ENCODE measurements at regions not wholly inside any gene's neighbourhood (a gene's known extent, or its start where the extent isn't known, plus 50 kb on each side); places are given as distances from the start of the nearest gene placed in this dataset.

DNA sequence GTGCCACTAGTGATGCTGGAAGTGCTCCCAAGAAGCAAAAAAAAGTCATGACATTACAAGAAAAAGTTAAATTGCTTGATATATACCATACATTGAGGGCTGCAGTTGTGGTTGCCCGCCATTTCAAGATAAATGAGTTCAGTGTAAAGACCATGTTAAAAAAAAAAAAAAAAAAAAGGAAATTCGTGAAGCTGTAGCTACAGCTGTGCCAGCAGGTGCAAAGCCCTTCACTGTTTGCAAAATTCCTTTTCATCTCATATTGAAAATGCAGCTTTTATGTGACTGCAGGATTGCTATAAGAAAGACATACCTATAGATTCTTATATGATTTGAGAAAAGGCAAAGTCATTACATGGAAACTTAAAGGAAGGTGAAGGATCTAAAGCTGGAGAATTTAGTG lies 179.6 kb upstream of the POU5F2 start:
- no peaks in the 10 kb centered on the region for H3K9me3 ChIP-seq
- intact Hi-C loops (cut with DNase I; ENCODE audit: low total_unique reads) = no loop called here
- H3K27ac ChIP-seq = no peak overlapping the region
- WGBS, 2 donors (ENCODE audit: low coverage in 1 of 2) = 90 to 100% methylated on average over 1 to 2 of the region's 2 CpGs
- TF ChIP-seq, protein P1, sequence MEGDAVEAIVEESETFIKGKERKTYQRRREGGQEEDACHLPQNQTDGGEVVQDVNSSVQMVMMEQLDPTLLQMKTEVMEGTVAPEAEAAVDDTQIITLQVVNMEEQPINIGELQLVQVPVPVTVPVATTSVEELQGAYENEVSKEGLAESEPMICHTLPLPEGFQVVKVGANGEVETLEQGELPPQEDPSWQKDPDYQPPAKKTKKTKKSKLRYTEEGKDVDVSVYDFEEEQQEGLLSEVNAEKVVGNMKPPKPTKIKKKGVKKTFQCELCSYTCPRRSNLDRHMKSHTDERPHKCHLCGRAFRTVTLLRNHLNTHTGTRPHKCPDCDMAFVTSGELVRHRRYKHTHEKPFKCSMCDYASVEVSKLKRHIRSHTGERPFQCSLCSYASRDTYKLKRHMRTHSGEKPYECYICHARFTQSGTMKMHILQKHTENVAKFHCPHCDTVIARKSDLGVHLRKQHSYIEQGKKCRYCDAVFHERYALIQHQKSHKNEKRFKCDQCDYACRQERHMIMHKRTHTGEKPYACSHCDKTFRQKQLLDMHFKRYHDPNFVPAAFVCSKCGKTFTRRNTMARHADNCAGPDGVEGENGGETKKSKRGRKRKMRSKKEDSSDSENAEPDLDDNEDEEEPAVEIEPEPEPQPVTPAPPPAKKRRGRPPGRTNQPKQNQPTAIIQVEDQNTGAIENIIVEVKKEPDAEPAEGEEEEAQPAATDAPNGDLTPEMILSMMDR (IDR thresholded peaks at IDR 0.05) = no peak
- TF ChIP-seq EP300 (IDR thresholded peaks at IDR 0.05; ENCODE audit: low read depth) (no peak), POLR2A (IDR thresholded peaks at IDR 0.05) (no peak), POLR2AphosphoS5 (IDR thresholded peaks at IDR 0.05) (no peak)
- no peaks in the 10 kb centered on the region for H3K4me1 ChIP-seq
- no peaks in the 10 kb centered on the region for H3K27me3 ChIP-seq
- no peaks in the 10 kb centered on the region for H3K36me3 ChIP-seq
- no peak overlapping the region for H3K4me3 ChIP-seq
- no peak for DNase-seq
- in situ Hi-C loops (cut with MboI; ENCODE audit: low pct_ligation_motif_present in 1 of 4, low pct_unique_long_range_greater_than_20kb in 1 of 4, low sequenced_read_pairs in 3 of 4) = loop anchor here in 2 of 4 donors (25.0 kb wide), 1 partner anchor 334 kb away; the partner anchor contains the start of genes NR2F1 (in 2 of the 2) and NR2F1-AS1 (in 2 of the 2)

DNA sequence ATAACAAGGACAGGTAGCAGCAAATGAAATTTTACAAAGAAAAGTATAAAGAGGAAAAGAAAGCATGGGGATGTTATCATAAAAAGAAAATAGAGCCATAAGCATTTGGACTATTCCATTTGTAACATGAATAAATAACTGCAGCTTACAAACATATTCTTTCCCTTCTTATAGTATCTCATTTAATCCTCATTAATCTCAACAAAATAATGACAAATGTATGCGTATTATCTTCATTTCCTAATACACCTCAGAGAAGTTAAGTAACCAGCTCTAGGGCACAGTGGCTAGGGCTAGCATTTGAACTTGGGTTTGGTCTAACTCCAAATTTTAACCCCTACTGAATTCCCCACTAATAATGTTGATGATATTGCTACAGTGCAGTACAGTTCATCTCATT lies 175.5 kb upstream of the POU5F2 start:
- Histone ChIP-seq H3K9me3 (no peaks in the 10 kb centered on the region), H3K4me3 (no peak overlapping the region), H3K4me1 (no peaks in the 10 kb centered on the region), H3K27me3 (no peaks in the 10 kb centered on the region), H3K36me3 (no peaks in the 10 kb centered on the region), H3K27ac (no peak overlapping the region)
- 95 to 100% methylated on average over 1 of the region's 1 CpG for WGBS, 2 donors (ENCODE audit: low coverage in 1 of 2)
- in situ Hi-C loops (cut with MboI; ENCODE audit: low pct_ligation_motif_present in 1 of 4, low pct_unique_long_range_greater_than_20kb in 1 of 4, low sequenced_read_pairs in 3 of 4) (loop anchor here in 2 of 4 donors (25.0 kb wide), 1 partner anchor 330 kb away; the partner anchor contains the start of genes NR2F1 (in 2 of the 2) and NR2F1-AS1 (in 2 of the 2)), intact Hi-C loops (cut with DNase I; ENCODE audit: low total_unique reads) (no loop called here)
- no peak for DNase-seq
- TF ChIP-seq, protein P1 (IDR thresholded peaks at IDR 0.05) = no peak
- TF ChIP-seq EP300 (IDR thresholded peaks at IDR 0.05; ENCODE audit: low read depth) (no peak), POLR2A (IDR thresholded peaks at IDR 0.05) (no peak), POLR2AphosphoS5 (IDR thresholded peaks at IDR 0.05) (no peak)

DNA sequence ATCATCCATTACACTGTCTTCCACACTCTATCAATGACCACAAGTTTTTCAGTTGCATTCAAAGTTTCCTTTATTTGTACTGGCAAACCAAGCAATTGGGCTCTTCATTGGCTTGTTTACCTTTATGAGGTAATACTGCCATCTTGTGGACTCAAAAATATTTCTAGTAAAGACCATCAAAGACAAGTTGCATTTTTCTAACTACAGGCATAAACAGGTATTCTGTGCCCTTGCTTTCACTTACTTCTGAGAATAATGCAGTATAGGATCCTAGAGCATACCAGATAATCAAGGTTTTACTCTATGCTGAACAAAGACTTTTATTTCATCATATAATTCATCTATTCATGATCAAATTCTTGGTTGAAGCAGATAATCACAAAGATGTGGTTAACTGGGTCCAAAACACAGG lies 173.7 kb upstream of the POU5F2 start:
- TF ChIP-seq POLR2AphosphoS5 (IDR thresholded peaks at IDR 0.05) = no peak
- TF ChIP-seq, protein P1 (IDR thresholded peaks at IDR 0.05) = peak; percentile 28 to 50 (median 46)
- Histone ChIP-seq H3K27me3 (no peaks in the 10 kb centered on the region), H3K36me3 (no peaks in the 10 kb centered on the region), H3K27ac (no peak overlapping the region), H3K4me1 (no peaks in the 10 kb centered on the region), H3K9me3 (no peaks in the 10 kb centered on the region), H3K4me3 (no peak overlapping the region)
- intact Hi-C loops (cut with DNase I; ENCODE audit: low total_unique reads) = no loop called here
- no peak for DNase-seq
- in situ Hi-C loops (cut with MboI; ENCODE audit: low pct_ligation_motif_present in 1 of 4, low pct_unique_long_range_greater_than_20kb in 1 of 4, low sequenced_read_pairs in 3 of 4) = loop anchor here in 2 of 4 donors (25.0 kb wide), 1 partner anchor 328 kb away; the partner anchor contains the start of genes NR2F1 (in 2 of the 2) and NR2F1-AS1 (in 2 of the 2)

DNA sequence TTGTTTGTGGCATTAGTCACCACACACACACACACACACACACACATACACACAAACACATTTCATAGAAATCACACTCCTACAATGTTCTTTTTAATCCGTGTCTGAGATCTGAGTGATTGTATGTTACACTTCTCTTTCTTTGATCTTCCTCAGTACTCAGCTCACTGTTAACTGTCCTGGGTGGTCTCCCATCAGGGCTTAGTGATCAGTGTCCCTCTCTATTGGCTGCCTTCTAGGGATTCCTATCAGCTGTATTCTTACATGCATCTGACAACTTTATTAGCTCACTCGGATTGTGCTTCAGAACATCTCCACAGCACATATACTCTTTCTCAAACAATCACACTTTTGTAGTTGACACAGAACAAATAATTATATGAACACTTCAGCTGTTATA lies 170.2 kb upstream of the POU5F2 start:
- in situ Hi-C loops (cut with MboI; ENCODE audit: low pct_ligation_motif_present in 1 of 4, low pct_unique_long_range_greater_than_20kb in 1 of 4, low sequenced_read_pairs in 3 of 4) = loop anchor here in 2 of 4 donors (25.0 kb wide), 1 partner anchor 324 kb away; the partner anchor contains the start of genes NR2F1 (in 2 of the 2) and NR2F1-AS1 (in 2 of the 2)
- no peaks in the 10 kb centered on the region for H3K27me3 ChIP-seq
- intact Hi-C loops (cut with DNase I; ENCODE audit: low total_unique reads) = no loop called here
- no peak overlapping the region for H3K4me3 ChIP-seq
- TF ChIP-seq POLR2A (IDR thresholded peaks at IDR 0.05) (no peak), EP300 (IDR thresholded peaks at IDR 0.05; ENCODE audit: low read depth) (no peak), POLR2AphosphoS5 (IDR thresholded peaks at IDR 0.05) (no peak)
- TF ChIP-seq, protein P1 (IDR thresholded peaks at IDR 0.05) = no peak
- no peak overlapping the region for H3K27ac ChIP-seq
- no peaks in the 10 kb centered on the region for H3K4me1 ChIP-seq
- H3K36me3 ChIP-seq = no peaks in the 10 kb centered on the region
- 47 to 66% methylated on average over 1 to 2 of the region's 2 CpGs for WGBS, 2 donors (ENCODE audit: low coverage in 1 of 2)
- H3K9me3 ChIP-seq = no peaks in the 10 kb centered on the region
- no peak for DNase-seq

All from transverse colon (tissue), 4 donors.